ENCODE measurements at regions not wholly inside any gene's neighbourhood (a gene's known extent, or its start where the extent isn't known, plus 50 kb on each side); places are given as distances from the start of the nearest gene placed in this dataset.

- no peak for DNase-seq (ENCODE audit: low spot score)
- intact Hi-C loops (cut with DNase I): no loop called here
Observed at GRCh38 chr6:91135406-91136103, 548.7 kb upstream of the MAP3K7 start.

GRCh38 chr6:91132461-91132860, 545.6 kb upstream of the MAP3K7 start:
- intact Hi-C loops (cut with DNase I): no loop called here
- no peak for DNase-seq (ENCODE audit: low spot score)

- intact Hi-C loops (cut with DNase I): no loop called here
- no peak for DNase-seq (ENCODE audit: low spot score)
Observed at GRCh38 chr6:91130126-91130525, 543.3 kb upstream of the MAP3K7 start.

GRCh38 chr6:91127752-91128151, 540.9 kb upstream of the MAP3K7 start:
- DNase-seq (ENCODE audit: low spot score): no peak
- intact Hi-C loops (cut with DNase I): no loop called here

- DNase-seq (ENCODE audit: low spot score): no peak
- intact Hi-C loops (cut with DNase I): no loop called here
Observed at GRCh38 chr6:91126876-91127275, 540.0 kb upstream of the MAP3K7 start.

GRCh38 chr6:91117550-91117949, 530.7 kb upstream of the MAP3K7 start:
- no peak for DNase-seq (ENCODE audit: low spot score)
- intact Hi-C loops (cut with DNase I): no loop called here

- intact Hi-C loops (cut with DNase I): no loop called here
- no peak for DNase-seq (ENCODE audit: low spot score)
Observed at GRCh38 chr6:91114123-91114708, 527.3 kb upstream of the MAP3K7 start.

- no peak for DNase-seq (ENCODE audit: low spot score)
- intact Hi-C loops (cut with DNase I): no loop called here
Observed at GRCh38 chr6:91106083-91106482, 519.2 kb upstream of the MAP3K7 start.

- no peak for DNase-seq (ENCODE audit: low spot score)
- intact Hi-C loops (cut with DNase I): no loop called here
Observed at GRCh38 chr6:91105532-91105931, 518.7 kb upstream of the MAP3K7 start.

GRCh38 chr6:91099479-91099878, 512.6 kb upstream of the MAP3K7 start:
- DNase-seq (ENCODE audit: low spot score): no peak
- intact Hi-C loops (cut with DNase I): no loop called here

- no peak for DNase-seq (ENCODE audit: low spot score)
- intact Hi-C loops (cut with DNase I): no loop called here
Observed at GRCh38 chr6:91098006-91098405, 511.1 kb upstream of the MAP3K7 start.

GRCh38 chr6:91097364-91097763, 510.5 kb upstream of the MAP3K7 start:
- intact Hi-C loops (cut with DNase I): no loop called here

GRCh38 chr6:91094806-91095475, 508.1 kb upstream of the MAP3K7 start:
- intact Hi-C loops (cut with DNase I): no loop called here

More at GRCh38 chr6:91097364-91097763, 510.5 kb upstream of the MAP3K7 start:
- no peak for DNase-seq (ENCODE audit: low spot score)

GRCh38 chr6:91094341-91094740, 507.5 kb upstream of the MAP3K7 start:
- intact Hi-C loops (cut with DNase I): no loop called here
- no peak for DNase-seq (ENCODE audit: low spot score)

More at GRCh38 chr6:91094806-91095475, 508.1 kb upstream of the MAP3K7 start:
- DNase-seq (ENCODE audit: low spot score): no peak

- intact Hi-C loops (cut with DNase I): no loop called here
- DNase-seq (ENCODE audit: low spot score): no peak
Observed at GRCh38 chr6:91088976-91089375, 502.1 kb upstream of the MAP3K7 start.

GRCh38 chr6:91088515-91088914, 501.6 kb upstream of the MAP3K7 start:
- intact Hi-C loops (cut with DNase I): no loop called here
- DNase-seq (ENCODE audit: low spot score): no peak

- no peak for DNase-seq (ENCODE audit: low spot score)
- intact Hi-C loops (cut with DNase I): no loop called here
Observed at GRCh38 chr6:91087908-91088307, 501.0 kb upstream of the MAP3K7 start.

- DNase-seq (ENCODE audit: low spot score): no peak
- intact Hi-C loops (cut with DNase I): no loop called here
Observed at GRCh38 chr6:91083211-91083610, 496.3 kb upstream of the MAP3K7 start.

- intact Hi-C loops (cut with DNase I): no loop called here
- DNase-seq (ENCODE audit: low spot score): no peak
Observed at GRCh38 chr6:91082311-91082832, 495.5 kb upstream of the MAP3K7 start.

GRCh38 chr6:91081452-91082067, 494.7 kb upstream of the MAP3K7 start:
- DNase-seq (ENCODE audit: low spot score): no peak
- intact Hi-C loops (cut with DNase I): no loop called here
